ENCODE measurements at regions not wholly inside any gene's neighbourhood (a gene's known extent, or its start where the extent isn't known, plus 50 kb on each side); places are given as distances from the start of the nearest gene placed in this dataset.

GRCh38 chr4:137333031-137333430 lies 199.3 kb downstream of the PCDH18 start:
- DNase-seq (ENCODE audit: extremely low read depth, low read depth) = no peak

- DNase-seq (ENCODE audit: extremely low read depth, low read depth) = no peak
Measured at GRCh38 chr4:137312257-137312656, 220.0 kb downstream of the PCDH18 start.

- no peak for DNase-seq (ENCODE audit: extremely low read depth, low read depth)
Measured at GRCh38 chr4:137310593-137311490, 221.5 kb downstream of the PCDH18 start.

DNA sequence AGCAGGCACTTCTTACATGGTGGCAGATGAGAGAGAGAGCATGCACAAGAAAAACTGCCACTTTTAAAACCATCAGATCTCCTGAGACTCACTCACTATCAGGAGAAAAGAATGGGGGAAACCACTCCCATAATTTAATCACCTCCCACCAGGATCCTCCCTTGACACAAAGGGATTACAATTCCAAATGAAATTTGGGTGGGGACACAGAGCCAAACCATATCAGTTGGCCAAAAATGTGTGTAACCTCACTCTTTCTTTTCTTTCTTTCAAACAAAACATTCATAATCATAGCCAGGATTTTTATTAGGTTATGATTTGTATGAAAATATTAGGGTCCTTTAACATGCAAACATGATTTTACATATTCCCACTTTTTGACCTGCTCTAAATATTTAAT lies 222.1 kb downstream of the PCDH18 start:
- no peak for DNase-seq (ENCODE audit: extremely low read depth, low read depth)

GRCh38 chr4:137309424-137309823 lies 222.9 kb downstream of the PCDH18 start:
- no peak for DNase-seq (ENCODE audit: extremely low read depth, low read depth)

DNA sequence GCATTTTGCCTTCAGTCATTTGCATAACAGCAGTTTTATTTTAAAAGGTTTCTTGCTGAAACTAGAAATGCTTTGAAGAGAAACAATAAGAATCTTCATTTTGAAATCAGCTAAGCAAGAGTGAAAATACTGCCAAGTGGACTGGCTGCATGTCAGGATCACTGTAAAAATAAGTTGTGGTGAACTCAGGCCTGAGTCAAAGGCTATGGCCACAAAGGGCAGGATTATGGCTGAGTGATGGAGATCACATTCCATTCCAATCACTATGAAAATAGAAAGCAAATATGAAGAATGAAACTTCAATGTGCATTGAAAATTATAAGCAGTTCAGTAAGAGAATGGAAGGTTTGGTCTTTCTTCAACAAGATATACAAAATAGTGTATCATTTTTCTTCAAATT lies 224.5 kb downstream of the PCDH18 start:
- DNase-seq (ENCODE audit: extremely low read depth, low read depth) = no peak

- DNase-seq (ENCODE audit: extremely low read depth, low read depth) = no peak
Measured at GRCh38 chr4:137300776-137301175, 231.5 kb downstream of the PCDH18 start.

GRCh38 chr4:137299281-137299680 lies 233.0 kb downstream of the PCDH18 start:
- no peak for DNase-seq (ENCODE audit: extremely low read depth, low read depth)

DNA sequence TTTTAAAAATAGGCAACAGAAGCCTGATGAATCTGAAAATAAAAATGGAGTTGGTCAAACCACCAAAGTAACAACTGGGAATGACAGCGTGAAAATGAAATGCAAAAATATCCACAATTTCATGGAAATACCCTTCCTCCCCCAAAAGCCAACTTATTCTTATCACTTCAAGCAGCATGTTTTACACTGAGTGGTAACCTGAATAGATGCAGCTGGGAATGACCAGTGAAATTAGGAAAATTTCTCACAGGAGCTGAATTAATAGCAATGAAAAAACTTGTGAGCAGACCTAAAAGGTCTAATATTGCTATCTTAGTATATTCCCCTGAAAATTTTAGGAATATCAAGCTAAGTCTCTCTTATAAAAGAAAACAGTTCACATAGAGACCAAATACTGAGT lies 239.0 kb downstream of the PCDH18 start:
- DNase-seq (ENCODE audit: extremely low read depth, low read depth) = no peak

DNA sequence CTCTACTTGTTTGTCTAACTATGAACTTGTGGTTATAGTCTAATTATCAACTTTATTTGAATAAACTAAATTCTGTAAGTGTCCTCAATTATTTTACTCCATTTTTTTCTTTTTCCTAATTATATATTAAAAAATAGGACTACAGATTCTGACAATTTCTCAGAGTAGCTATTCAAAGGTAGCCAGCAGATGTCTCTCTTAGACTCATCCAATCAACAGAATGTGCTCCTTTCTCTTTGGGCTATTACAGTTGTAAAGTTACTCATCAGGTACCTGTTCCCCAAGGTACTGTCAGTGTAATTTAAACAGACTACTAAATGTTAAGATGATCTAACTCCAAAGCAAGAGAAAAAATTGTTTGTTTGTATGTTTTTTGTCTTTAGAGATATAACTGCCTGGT lies 248.6 kb downstream of the PCDH18 start:
- no peak for DNase-seq (ENCODE audit: extremely low read depth, low read depth)

GRCh38 chr4:137278431-137278830 lies 253.9 kb downstream of the PCDH18 start:
- no peak for DNase-seq (ENCODE audit: extremely low read depth, low read depth)

DNA sequence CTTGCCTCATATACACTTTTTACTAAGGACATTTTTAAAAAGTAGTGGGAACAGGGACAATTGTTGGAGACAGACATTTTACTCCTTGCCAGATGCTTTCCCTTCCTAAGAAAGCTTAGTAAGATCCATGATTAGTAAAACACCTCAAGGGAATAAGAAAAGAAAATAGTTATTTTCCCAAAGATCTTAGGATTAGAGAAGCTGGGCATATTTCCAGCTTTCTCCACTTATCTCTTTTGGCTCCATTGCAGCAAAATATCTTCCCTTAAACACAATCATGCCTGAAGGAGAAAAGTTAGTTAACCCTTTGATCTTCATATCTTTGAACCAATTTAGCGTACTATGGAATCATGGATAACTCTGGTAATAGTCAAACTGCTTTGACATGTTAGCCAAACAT lies 257.9 kb downstream of the PCDH18 start:
- DNase-seq (ENCODE audit: extremely low read depth, low read depth) = no peak

- DNase-seq (ENCODE audit: extremely low read depth, low read depth) = peak; percentile 9
Measured at GRCh38 chr4:137267024-137267423, 265.3 kb downstream of the PCDH18 start.

GRCh38 chr4:137266511-137266910 lies 265.8 kb downstream of the PCDH18 start:
- DNase-seq (ENCODE audit: extremely low read depth, low read depth) = no peak

DNA sequence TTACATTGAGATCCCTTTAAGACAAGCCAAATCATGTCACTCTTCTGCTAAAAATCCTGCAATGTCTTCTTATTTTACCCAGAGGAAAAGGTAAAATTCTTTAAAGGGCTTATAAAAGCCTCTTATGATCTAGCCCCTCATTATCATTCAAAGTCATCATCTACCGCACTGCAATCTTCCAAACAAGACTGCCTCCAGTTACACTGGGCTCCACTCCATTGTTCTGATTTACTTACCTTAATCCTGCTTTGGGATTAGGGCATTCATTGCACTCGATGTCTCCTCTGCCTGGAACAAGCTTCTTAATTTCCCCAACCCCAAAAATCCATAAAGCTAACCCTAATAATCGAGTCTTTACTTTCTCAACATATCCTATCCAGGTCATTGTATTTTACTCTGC lies 269.1 kb downstream of the PCDH18 start:
- DNase-seq (ENCODE audit: extremely low read depth, low read depth) = no peak

GRCh38 chr4:137253949-137254348 lies 278.3 kb downstream of the PCDH18 start:
- no peak for DNase-seq (ENCODE audit: extremely low read depth, low read depth)

DNA sequence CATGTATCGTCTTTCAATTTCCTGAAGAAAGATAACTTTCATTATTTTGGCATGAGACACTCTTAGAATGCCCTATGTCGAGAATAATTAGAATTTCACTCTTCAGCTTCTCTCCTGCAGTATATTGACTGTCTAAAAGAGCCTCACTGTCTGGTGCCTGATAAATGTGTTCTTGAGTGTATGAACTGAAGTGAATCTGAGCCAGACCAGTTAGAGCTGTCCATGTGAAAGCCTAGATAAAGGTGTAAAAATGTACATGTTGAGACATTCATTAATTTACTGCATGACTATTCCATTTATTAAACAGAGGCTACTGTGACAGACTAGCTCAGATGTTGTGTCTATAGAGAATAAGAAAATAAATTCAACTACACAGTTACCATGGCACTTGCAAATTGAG lies 283.2 kb downstream of the PCDH18 start:
- DNase-seq (ENCODE audit: extremely low read depth, low read depth) = no peak

DNA sequence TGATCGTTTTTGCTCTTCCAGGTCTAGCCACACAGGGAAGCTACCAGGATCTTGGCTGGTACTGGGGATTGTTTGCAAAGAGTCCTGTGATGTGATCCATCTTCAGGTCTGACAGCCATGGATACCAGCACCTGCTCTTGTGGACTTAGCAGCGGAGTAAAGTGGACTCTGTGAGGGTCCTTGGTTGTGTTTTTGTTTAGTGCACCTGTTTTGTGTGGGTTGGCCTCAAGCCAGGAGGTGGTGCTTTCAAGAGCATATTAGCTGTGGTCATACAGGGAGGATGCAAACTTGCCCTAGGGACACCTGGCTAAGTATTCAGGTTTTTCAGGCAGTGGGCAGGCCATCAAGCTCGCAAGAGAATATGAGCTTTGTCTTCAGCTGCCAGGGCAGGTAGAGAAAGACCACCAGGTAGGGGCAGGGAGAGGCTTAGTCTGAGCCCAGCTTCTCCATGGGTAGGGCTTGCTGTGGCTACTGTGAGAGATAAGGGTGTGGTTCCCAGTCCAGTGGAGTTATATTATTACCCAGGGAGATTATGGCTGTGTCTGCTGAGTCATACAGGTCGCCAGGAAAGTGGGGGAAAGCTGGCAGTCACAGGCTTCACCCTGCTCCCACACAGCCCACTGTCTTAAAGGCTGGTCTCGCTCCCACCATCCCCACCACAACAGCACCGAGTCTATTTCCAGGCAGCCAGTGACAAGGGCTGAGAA lies 293.7 kb downstream of the PCDH18 start:
- DNase-seq (ENCODE audit: extremely low read depth, low read depth) = no peak

- no peak for DNase-seq (ENCODE audit: extremely low read depth, low read depth)
Measured at GRCh38 chr4:137226900-137227299, 305.4 kb downstream of the PCDH18 start.

- DNase-seq (ENCODE audit: extremely low read depth, low read depth) = no peak
Measured at GRCh38 chr4:137226221-137226620, 306.1 kb downstream of the PCDH18 start.

- DNase-seq (ENCODE audit: extremely low read depth, low read depth) = no peak
Measured at GRCh38 chr4:137213372-137214173, 318.7 kb downstream of the PCDH18 start.

Data from NCI-H460 (cell line).